GM12865 (cell line): ENCODE measurements at regions not wholly inside any gene's neighbourhood (a gene's known extent, or its start where the extent isn't known, plus 50 kb on each side); places are given as distances from the start of the nearest gene placed in this dataset.
A peak's percentile ranks its signal among the peaks of the same experiment; 100 is the strongest.

Experiments
- DNase-seq: peaks from one replicate; pipeline ENCODE4 v3.0.0; 2010; ENCODE audit warnings: low read depth
- H3K4me3 ChIP-seq: 2 replicates; pipeline ENCODE4 v1.5.1; 2011; ENCODE audit warnings: mild to moderate bottlenecking, low read depth, low read length, control low read depth
- CTCF ChIP-seq: IDR thresholded peaks from 2 replicates; pipeline ENCODE4 v1.5.1; 2011; ENCODE audit warnings: low read length, control low read depth, low read depth, inconsistent platforms; ENCODE audit not compliant: insufficient read depth; ENCODE audit errors: missing control alignments

DNA sequence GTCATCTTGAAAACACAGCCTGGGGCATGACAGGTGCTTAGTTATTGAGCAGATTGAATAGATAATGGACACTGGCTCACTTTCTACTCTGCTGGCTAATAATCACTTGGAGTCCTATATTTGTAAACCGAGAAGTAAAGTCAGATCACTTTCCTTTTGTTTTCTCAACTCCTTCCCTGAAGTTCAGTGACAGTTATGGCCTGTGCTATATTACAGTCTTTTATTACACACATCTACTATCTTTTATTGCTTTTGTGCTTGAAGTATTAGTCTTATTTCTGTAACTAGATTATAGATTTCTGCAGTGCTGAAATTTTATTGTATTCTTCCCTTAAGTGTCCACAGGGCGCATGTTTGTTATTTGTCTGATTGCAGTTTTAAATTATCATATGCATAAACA is 136.4 kb upstream of the TAC1 start:
- H3K4me3 ChIP-seq, result no peak overlapping the region
- no peak for TF ChIP-seq CTCF
- DNase-seq, result no peak

GRCh38 chr7:97601931-97602457 is 129.9 kb upstream of the TAC1 start:
- no peak overlapping the region for H3K4me3 ChIP-seq
- TF ChIP-seq CTCF, result no peak
- no peak for DNase-seq

DNA sequence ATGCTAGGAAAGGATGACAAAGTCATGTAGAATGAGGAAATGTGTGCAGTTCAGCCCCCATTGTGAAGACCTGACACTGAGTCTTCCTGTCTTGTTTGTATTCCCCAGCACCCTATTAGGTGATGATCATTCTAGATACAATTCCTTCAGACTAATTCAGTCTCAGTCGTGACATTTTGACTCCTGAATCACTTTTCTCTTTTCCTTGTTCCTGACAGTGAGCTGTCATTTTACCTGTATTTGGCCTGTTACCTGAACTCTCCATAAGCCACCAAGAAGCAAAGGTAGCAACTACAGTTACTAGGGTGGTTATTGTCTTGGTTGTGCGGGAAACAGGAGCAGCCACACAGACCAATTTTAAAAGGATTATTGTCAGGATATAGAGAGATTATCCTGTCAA is 111.4 kb upstream of the TAC1 start:
- no peak for TF ChIP-seq CTCF
- no peak for DNase-seq
- no peak overlapping the region for H3K4me3 ChIP-seq

- H3K4me3 ChIP-seq, result no peak overlapping the region
- DNase-seq, result peak; percentile 47
- TF ChIP-seq CTCF, result no peak
Measured at GRCh38 chr7:97623333-97623732, 108.6 kb upstream of the TAC1 start.

- H3K4me3 ChIP-seq, result no peak overlapping the region
- no peak for TF ChIP-seq CTCF
Measured at GRCh38 chr7:97630116-97630515, 101.8 kb upstream of the TAC1 start.

GRCh38 chr7:97635622-97636021 is 96.3 kb upstream of the TAC1 start:
- no peak for DNase-seq
- no peak for TF ChIP-seq CTCF
- no peak overlapping the region for H3K4me3 ChIP-seq

More at GRCh38 chr7:97630116-97630515, 101.8 kb upstream of the TAC1 start:
- no peak for DNase-seq

DNA sequence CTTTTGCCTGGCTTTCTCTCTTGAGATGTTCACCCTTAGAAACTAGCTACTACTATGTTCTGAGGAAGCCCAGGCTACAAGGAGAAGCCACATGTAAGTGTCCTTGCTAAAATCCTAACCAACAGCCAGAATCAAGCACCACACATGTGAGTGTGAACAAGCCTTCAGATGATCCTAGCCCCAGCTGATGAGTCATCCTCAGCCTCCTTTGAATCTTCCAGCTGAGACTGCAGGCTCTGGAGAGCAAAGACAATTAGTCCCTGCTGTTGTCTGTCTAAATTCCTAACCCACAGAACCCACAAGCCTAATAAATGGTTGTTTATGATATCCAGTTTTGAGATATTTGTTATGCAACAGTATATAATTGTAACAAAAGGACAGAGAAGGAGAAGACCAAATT is 92.8 kb upstream of the TAC1 start:
- no peak for TF ChIP-seq CTCF
- no peak for DNase-seq
- H3K4me3 ChIP-seq, result no peak overlapping the region
